HG02870 (cell line): ENCODE measurements at regions not wholly inside any gene's neighbourhood (a gene's known extent, or its start where the extent isn't known, plus 50 kb on each side); places are given as distances from the start of the nearest gene placed in this dataset.

Source experiments
- ATAC-seq: cut with Tn5 transposase; IDR thresholded peaks from one replicate; pipeline ENCODE4 v1.9.1; 2021; ENCODE audit warnings: mild to moderate bottlenecking, moderate library complexity; ENCODE audit not compliant: unreplicated experiment

DNA sequence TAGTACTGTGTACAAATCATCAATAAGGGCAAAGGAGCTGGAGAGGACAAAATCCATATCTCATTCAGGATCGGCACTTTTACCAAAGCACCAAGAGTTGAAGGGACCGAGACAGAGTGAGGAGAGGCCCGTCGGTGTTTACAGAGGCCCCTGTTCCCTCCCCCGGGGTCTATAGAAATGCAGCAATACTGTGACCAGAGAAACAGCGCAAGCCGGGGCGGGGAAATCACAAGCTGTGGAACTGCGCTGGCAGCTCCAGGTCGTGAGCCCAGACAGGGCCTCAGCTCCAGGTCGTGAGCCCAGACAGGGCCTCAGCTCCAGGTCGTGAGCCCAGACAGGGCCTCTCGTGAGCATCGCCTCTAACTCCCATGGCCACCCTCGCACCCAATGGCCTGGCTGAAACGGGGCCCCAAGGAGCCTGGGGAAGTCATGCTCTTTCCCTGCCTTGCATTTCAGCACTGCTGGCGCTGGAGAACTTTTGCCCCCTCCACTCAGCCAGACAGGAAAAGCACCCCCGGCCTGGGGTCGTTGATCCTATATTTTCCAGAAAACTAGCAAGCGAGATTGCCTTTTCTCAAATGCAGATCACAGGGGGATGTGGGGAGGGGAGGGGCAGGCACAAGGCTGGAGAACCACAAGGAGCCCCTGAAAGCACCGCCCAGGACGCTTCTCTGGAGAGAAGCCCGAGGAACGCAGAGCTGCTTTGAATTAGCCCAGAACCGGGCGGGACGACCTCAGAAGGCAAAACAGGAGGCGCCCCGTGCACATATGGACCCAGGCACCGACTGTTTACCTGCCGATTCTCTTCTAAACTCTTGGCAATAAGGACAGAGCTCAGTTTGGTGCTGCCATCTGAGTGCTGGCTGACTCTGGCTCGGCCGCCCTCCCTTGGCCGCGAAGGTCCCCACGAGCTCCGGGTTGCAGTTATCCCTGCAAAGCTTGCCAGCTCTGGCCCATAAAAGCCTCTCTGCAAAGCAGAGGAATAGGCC is 223.7 kb downstream of the ACKR3 start:
- no peak for ATAC-seq

- no peak for ATAC-seq
Observed at GRCh38 chr2:236794176-236794957, 224.7 kb downstream of the ACKR3 start.

DNA sequence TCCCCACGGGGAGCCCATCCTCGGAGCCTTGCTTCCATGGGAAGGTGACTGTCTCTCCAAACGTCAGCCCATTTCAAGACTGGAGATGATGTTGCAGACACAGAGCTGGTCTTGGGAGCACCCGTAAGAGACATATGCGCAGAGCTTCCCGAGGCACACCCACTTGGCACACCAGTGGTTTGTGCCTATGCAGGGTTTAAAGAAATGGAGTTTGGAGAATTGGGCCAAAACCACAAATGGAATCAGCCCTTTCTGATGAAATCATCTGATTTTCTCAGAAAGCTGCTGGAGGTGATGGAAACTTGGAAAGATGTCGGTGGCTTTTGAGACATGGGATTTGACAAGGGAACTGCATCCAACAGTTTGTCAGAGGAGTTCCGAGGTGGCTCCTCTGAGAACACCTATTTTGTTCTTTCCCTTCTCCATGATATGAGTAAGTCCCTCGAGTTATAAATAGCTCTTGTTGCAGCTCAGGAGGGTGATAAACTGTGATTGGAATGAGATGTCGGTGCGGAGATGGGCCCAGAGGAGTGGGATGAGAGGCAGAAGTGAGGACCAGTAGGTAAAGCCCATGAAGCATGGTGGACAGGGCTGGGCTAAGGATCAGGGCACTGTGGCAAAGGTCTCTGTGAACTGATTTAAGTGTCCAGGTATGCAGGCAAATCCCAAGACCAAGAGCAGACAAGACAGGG is 225.7 kb downstream of the ACKR3 start:
- ATAC-seq: no peak

GRCh38 chr2:236795861-236796219 is 226.2 kb downstream of the ACKR3 start:
- ATAC-seq: no peak

DNA sequence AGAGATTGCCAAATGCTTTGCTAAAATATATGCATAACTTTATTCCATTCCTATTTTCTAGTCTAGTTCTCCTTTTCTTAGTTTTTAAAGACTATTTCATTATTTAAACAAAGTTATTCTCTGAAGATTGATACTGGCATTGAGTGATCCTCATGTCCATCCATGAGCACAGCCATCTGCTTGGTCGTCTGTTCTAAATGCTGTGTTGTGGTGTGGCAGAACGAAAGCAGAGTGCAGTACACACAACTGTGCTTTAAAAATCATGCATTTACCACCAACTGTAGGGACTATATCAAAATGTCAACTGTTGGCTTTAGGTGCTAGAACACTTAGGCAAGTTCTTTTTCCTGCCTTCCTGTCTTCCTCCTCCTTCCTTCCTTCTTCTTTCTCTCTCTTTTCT is 226.6 kb downstream of the ACKR3 start:
- ATAC-seq: no peak

DNA sequence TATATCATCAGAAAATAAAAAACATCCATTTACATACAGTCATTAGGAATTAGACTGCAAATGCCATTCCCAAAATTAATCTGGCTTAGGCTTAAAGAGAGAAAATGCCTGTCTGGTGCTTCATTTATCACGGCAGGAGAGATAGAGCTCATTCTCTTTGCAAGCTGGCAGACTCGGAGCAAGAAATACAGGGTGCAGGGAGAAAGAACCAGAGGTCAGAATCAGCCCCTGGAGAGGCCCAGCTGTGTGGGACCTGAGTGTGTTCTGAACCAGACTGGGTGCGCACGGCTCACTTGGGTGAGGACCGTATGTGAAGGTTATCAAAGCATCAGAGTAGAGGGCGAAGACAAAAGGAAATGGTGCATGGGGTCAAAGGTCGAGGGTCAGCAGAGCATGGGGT is 227.8 kb downstream of the ACKR3 start:
- no peak for ATAC-seq

DNA sequence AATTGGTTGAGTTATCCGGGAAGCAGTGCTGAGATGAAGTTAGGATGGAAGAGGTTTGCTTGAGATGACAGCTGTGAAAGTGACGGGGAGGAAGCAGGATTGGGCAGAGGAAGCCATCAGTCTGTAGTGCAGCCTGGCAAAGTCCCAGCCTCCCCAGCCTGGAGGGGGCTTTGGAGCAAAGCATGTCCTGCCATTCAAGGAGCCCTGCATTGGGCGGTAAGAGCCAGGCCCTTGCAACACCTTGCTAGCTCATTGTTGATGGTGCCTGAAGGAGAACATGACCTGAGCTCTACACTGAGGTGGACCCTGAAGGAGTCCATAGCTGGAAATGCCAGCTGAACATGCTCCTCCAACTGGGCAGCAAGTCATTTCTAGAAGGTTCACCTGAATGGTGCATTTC is 228.9 kb downstream of the ACKR3 start:
- no peak for ATAC-seq

- ATAC-seq: no peak
Observed at GRCh38 chr2:236799391-236800026, 229.9 kb downstream of the ACKR3 start.

DNA sequence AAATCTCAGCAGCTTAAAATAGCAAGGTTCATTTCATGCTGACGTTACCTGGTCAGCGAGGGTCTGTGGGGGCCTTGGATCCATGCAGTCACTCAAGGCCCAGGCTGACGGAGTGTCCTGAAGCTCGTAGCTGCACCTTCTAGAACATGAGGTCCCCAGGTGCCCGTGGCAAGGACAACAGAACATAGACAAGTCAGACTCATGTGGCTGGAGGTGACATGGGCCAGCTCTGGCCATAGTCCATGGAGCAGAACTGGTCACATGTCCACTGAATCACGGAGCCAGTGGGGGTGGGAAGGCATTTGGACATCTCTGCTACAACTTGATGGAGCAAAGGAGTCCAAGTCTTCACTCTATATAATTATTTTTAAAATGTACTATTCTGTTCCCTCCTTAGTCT is 233.2 kb downstream of the ACKR3 start:
- no peak for ATAC-seq

- no peak for ATAC-seq
Observed at GRCh38 chr2:236803621-236804020, 234.0 kb downstream of the ACKR3 start.

GRCh38 chr2:236805800-236806531 is 236.3 kb downstream of the ACKR3 start:
- ATAC-seq: no peak

GRCh38 chr2:236809716-236810115 is 240.1 kb downstream of the ACKR3 start:
- ATAC-seq: no peak

- no peak for ATAC-seq
Observed at GRCh38 chr2:236811062-236811656, 241.5 kb downstream of the ACKR3 start.

DNA sequence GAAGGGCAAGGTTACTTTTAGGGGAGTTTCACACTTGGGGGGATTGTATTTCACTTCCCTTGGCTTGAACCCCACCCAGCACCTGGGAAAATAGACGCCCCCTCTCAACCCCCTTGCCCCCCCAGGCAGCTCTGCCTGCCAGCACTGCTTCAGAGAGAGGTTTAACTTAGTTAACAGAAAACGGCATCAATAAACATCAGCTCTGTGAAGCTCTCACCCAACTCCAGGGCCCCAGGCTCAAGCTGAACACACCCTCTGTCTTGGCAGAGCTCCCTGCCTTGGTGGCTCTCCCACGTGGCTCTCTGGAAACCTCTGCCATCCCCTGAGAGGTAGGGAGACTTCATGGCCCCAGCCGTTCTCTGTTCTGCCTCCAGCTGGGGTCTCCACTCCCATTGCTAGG is 244.1 kb downstream of the ACKR3 start:
- ATAC-seq: no peak

- no peak for ATAC-seq
Observed at GRCh38 chr2:236814593-236814992, 245.0 kb downstream of the ACKR3 start.

GRCh38 chr2:236815746-236816145 is 246.1 kb downstream of the ACKR3 start:
- ATAC-seq: no peak

GRCh38 chr2:236816197-236817170 is 246.9 kb downstream of the ACKR3 start:
- no peak for ATAC-seq

DNA sequence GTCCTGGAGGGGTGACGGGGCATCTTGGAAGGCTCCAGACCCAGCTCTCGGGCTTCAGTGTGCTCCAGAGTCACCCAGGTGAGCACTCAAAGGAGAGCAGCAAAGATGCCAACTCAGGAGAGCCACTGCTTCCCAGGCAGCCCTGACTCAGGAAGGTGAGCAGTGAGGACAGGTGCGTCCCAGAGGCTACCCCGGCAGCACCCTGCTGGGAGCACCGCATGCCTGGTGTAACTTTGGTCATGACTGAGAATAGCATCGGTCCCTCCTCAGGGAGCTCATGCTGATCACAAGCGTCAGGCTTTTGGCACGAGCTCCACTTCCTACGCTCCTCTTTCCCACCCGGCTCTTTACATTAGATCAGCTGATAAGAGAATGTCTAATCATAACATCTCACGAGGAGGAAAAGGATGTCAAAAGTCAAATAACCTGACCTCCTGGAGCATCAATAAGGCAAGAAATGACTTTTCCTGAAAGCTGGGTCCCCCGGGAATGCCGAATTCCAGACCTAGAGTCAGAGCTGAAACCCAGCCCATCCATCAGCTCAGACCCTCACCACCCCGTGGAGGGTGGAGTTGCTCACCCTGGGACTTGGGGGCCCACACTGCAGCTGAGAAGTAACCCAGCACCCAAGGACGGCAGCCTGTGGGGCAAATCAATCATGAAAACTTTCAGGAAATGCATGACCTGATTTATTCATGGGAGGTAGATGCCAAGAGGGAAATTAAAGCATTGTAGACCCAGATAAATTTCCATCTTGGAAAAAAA is 248.8 kb downstream of the ACKR3 start:
- no peak for ATAC-seq
